A549 (cell line): ENCODE measurements at regions not wholly inside any gene's neighbourhood (a gene's known extent, or its start where the extent isn't known, plus 50 kb on each side); places are given as distances from the start of the nearest gene placed in this dataset.

Experiments used
- ATAC-seq, 2 experiments: fragments of 200-7000 bp in 1 of 2; fragments of >200 bp in 1 of 2; cut with Nextera tagmentation in 1 of 2; cut with Tn5 transposase in 1 of 2; 3 replicates each; pipeline versions ENCODE4 v1.8.0 to v1.9.1; 2018 to 2020; ENCODE audit warnings: mild to moderate bottlenecking in 1 of 2, moderate library complexity in 1 of 2
- CTCF ChIA-PET: fragments of 300-600 bp; sonication (Branson Sonifier 250); formaldehyde crosslinking; extraction: SDS; loops from one replicate; lab custom pipeline; 2021; ENCODE audit warnings: antibody characterized with exemption, inconsistent platforms; lab: Yijun Ruan, JAX
- POLR2A ChIA-PET: fragments of 350-600 bp; formaldehyde crosslinking; extraction: SDS; loops from one replicate; lab custom pipeline; 2021; ENCODE audit warnings: antibody characterized with exemption, inconsistent platforms; lab: Yijun Ruan, JAX
- DNase-seq, 2 experiments: peaks; one replicate each; pipeline versions ENCODE4 v3.0.0 to v3.0.0-alpha.2; 2011 to 2016; ENCODE audit warnings: low read depth in 1 of 2, low spot score in 1 of 2
- FAIRE-seq: peaks from 2 replicates; lab custom pipeline; 2011; peaks lifted over from hg19 to GRCh38; lab: Jason Lieb, UNC
- H3K27ac ChIP-seq, 2 experiments: fragments of >200 bp; sonication (Bioruptor Twin); formaldehyde crosslinking; 3 replicates each; pipeline ENCODE4 v1.5.1; 2016 to 2017
- H3K4me1 ChIP-seq: fragments of >200 bp; sonication (Bioruptor Twin); formaldehyde crosslinking; 3 replicates; pipeline ENCODE4 v1.6.1; 2016
- H3K4me2 ChIP-seq: fragments of >200 bp; sonication (Bioruptor Twin); formaldehyde crosslinking; 3 replicates; pipeline ENCODE4 v1.6.1; 2016
- H3K4me3 ChIP-seq: fragments of >200 bp; sonication (Bioruptor Twin); formaldehyde crosslinking; 3 replicates; pipeline ENCODE4 v1.5.1; 2016
- H3K9me3 ChIP-seq: fragments of >200 bp; sonication (Bioruptor Twin); formaldehyde crosslinking; 3 replicates; pipeline ENCODE4 v1.6.1; 2016
- CBX8 ChIP-seq: fragments of 200-600 bp; sonication (generic); IDR thresholded peaks from 2 replicates; pipeline ENCODE4 v1.6.1; 2016
- CHD2 ChIP-seq: fragments of 150-350 bp; IDR thresholded peaks from 2 replicates; pipeline ENCODE4 v1.6.1; 2014; ENCODE audit warnings: low read length; ENCODE audit not compliant: partially characterized antibody
- CTCF ChIP-seq: fragments of >200 bp; sonication (Bioruptor Twin); formaldehyde crosslinking; IDR thresholded peaks from 3 replicates; pipeline ENCODE4 v1.5.1; 2016
- E2F6 ChIP-seq: IDR thresholded peaks from 2 replicates; pipeline ENCODE4 v1.6.1; 2012; ENCODE audit warnings: low read depth, borderline replicate concordance
- EHMT2 ChIP-seq: fragments of 200-600 bp; sonication (generic); IDR thresholded peaks from 2 replicates; pipeline ENCODE4 v1.6.1; 2016; ENCODE audit warnings: antibody characterized with exemption, low read depth, mild to moderate bottlenecking, moderate library complexity
- ELK1 ChIP-seq: fragments of 150-350 bp; IDR thresholded peaks from 2 replicates; pipeline ENCODE4 v1.6.1; 2014; ENCODE audit warnings: low read depth, mild to moderate bottlenecking, low read length
- EP300 ChIP-seq, 2 experiments: fragments of >200 bp; sonication (Bioruptor Twin); formaldehyde crosslinking; IDR thresholded peaks; 2 replicates in 1 of 2; 3 replicates in 1 of 2; pipeline ENCODE4 v1.6.1; 2016 to 2017
- FOSL2 ChIP-seq, 2 experiments: fragments of 450-650 bp in 1 of 2; fragments of >200 bp in 1 of 2; sonication (Bioruptor Twin) in 1 of 2; formaldehyde crosslinking; IDR thresholded peaks; 2 replicates each; pipeline versions ENCODE4 v1.5.0 to v1.6.1; 2016 to 2020; ENCODE audit warnings: mild to moderate bottlenecking in 1 of 2, moderate library complexity in 1 of 2
- HDAC2 ChIP-seq: fragments of 200-600 bp; sonication (generic); IDR thresholded peaks from 2 replicates; pipeline ENCODE4 v1.6.1; 2016
- HOXA7 ChIP-seq: fragments of 250-450 bp; sonication (Bioruptor Pico); IDR thresholded peaks from 2 replicates; pipeline ENCODE4 v1.5.0; 2020; ENCODE audit warnings: mild to moderate bottlenecking, moderate library complexity
- MAFK ChIP-seq: fragments of 450-650 bp; IDR thresholded peaks from 2 replicates; pipeline ENCODE4 v1.6.1; 2014; ENCODE audit not compliant: partially characterized antibody
- MYC ChIP-seq: IDR thresholded peaks from 2 replicates; pipeline ENCODE4 v1.6.1; 2012; ENCODE audit warnings: mild to moderate bottlenecking, inconsistent platforms, low read length, improper control_type of control experiment, borderline replicate concordance
- NPAS2 ChIP-seq: fragments of 250-450 bp; sonication (Bioruptor Pico); IDR thresholded peaks from 2 replicates; pipeline ENCODE4 v1.8.0; 2022; ENCODE audit warnings: mild to moderate bottlenecking, moderate library complexity, borderline replicate concordance
- PBX3 ChIP-seq: IDR thresholded peaks from 2 replicates; pipeline ENCODE4 v1.6.1; 2012
- PHF8 ChIP-seq: fragments of 200-600 bp; sonication (generic); IDR thresholded peaks from 2 replicates; pipeline ENCODE4 v1.6.1; 2016; ENCODE audit warnings: low read depth, mild to moderate bottlenecking, antibody characterized with exemption, moderate library complexity, borderline replicate concordance
- RCOR1 ChIP-seq: fragments of 150-350 bp; IDR thresholded peaks from 2 replicates; pipeline ENCODE4 v1.6.1; 2014; ENCODE audit warnings: antibody characterized with exemption, low read length, low read depth
- REST ChIP-seq: fragments of 200-600 bp; sonication (generic); IDR thresholded peaks from 2 replicates; pipeline ENCODE4 v1.6.1; 2016; ENCODE audit warnings: antibody characterized with exemption, mild to moderate bottlenecking, moderate library complexity
- RNF2 ChIP-seq: fragments of 200-600 bp; sonication (generic); IDR thresholded peaks from 2 replicates; pipeline ENCODE4 v1.6.1; 2016; ENCODE audit warnings: low read depth, mild to moderate bottlenecking, antibody characterized with exemption, moderate library complexity, borderline replicate concordance
- USF2 ChIP-seq: fragments of 450-650 bp; IDR thresholded peaks from 2 replicates; pipeline ENCODE4 v1.6.1; 2014; ENCODE audit warnings: antibody characterized with exemption
- ZC3H11A ChIP-seq: fragments of 450-650 bp; IDR thresholded peaks from 2 replicates; pipeline ENCODE4 v1.6.1; 2014; ENCODE audit warnings: antibody characterized with exemption, mild to moderate bottlenecking
- ZFP36 ChIP-seq: fragments of 450-650 bp; IDR thresholded peaks from 2 replicates; pipeline ENCODE4 v1.6.1; 2014; ENCODE audit warnings: borderline replicate concordance; ENCODE audit not compliant: partially characterized antibody
- WGBS: methylation state at CpG from one replicate; pipeline ENCODE4 v1.1.6; 2017; ENCODE audit errors: missing lambda C conversion rate; 5-methylcytosine and 5-hydroxymethylcytosine counted together

- Histone ChIP-seq H3K9me3 (no peaks in the 10 kb centered on the region), H3K4me2 (no peak overlapping the region), H3K4me1 (peaks cover 52% of the 10 kb centered on the region), H3K27ac (peak overlapping the region in 1 of 2 experiments; percentile 71; a peak in 3 of 6 replicates), H3K4me3 (no peak overlapping the region)
- ATAC-seq (no peak), DNase-seq (no peak), FAIRE-seq (no peak)
- TF ChIP-seq PBX3 (no peak), MYC (no peak), ELK1 (no peak), CBX8 (no peak), REST (no peak), RCOR1 (no peak), MAFK (no peak), CHD2 (no peak), ZFP36 (no peak), HOXA7 (no peak), FOSL2 (IDR thresholded peaks at IDR 0.05) (no peak), FOSL2 (CRISPR knock-in tag; IDR thresholded peaks at IDR 0.05) (no peak), E2F6 (no peak)
- WGBS, result 85% methylated on average over 3 of the region's 3 CpGs
- ChIA-PET CTCF (no interaction called here), POLR2A (no interaction called here)
Measured at GRCh38 chr12:86663173-86663572, 407.0 kb upstream of the MGAT4C start.

GRCh38 chr12:86662464-86662863, 406.3 kb upstream of the MGAT4C start:
- no peak for FAIRE-seq
- Histone ChIP-seq H3K4me1 (peaks cover 50% of the 10 kb centered on the region), H3K9me3 (no peaks in the 10 kb centered on the region), H3K4me3 (no peak overlapping the region), H3K4me2 (no peak overlapping the region), H3K27ac (peak overlapping the region; percentile 58 to 74; a peak in 1 of 6 replicates)
- 33% methylated on average over 1 of the region's 1 CpG for WGBS
- DNase-seq, result no peak
- ChIA-PET POLR2A (no interaction called here), CTCF (no interaction called here)
- no peak for ATAC-seq
- no peak for TF ChIP-seq RCOR1
- no peak for TF ChIP-seq PBX3
- no peak for TF ChIP-seq USF2
- TF ChIP-seq CBX8, result no peak
- TF ChIP-seq FOSL2 (IDR thresholded peaks at IDR 0.05), result no peak
- no peak for TF ChIP-seq FOSL2 (CRISPR knock-in tag; IDR thresholded peaks at IDR 0.05)
- no peak for TF ChIP-seq HDAC2
- TF ChIP-seq ZC3H11A, result no peak
- no peak for TF ChIP-seq NPAS2 (CRISPR knock-in tag)
- TF ChIP-seq EHMT2, result no peak
- TF ChIP-seq REST, result no peak
- no peak for TF ChIP-seq RNF2
- no peak for TF ChIP-seq EP300 (IDR thresholded peaks at IDR 0.05)
- TF ChIP-seq CTCF, result no peak
- TF ChIP-seq PHF8, result no peak
